ENCODE measurements at regions not wholly inside any gene's neighbourhood (a gene's known extent, or its start where the extent isn't known, plus 50 kb on each side); places are given as distances from the start of the nearest gene placed in this dataset.

GRCh38 chr4:104735174-104735573, 240.5 kb upstream of the CXXC4 start:
- no peak for DNase-seq (ENCODE audit: low read depth)
- H3K4me3 ChIP-seq (ENCODE audit: low read depth, low read length) = no peak overlapping the region
- TF ChIP-seq CTCF (IDR thresholded peaks at IDR 0.05; ENCODE audit: insufficient read depth, low read depth, low read length, missing control alignments) = no peak

- no peak for DNase-seq (ENCODE audit: low read depth)
- no peak for TF ChIP-seq CTCF (IDR thresholded peaks at IDR 0.05; ENCODE audit: insufficient read depth, low read depth, low read length, missing control alignments)
- H3K4me3 ChIP-seq (ENCODE audit: low read depth, low read length) = no peak overlapping the region
Measured at GRCh38 chr4:104740161-104740560, 245.5 kb upstream of the CXXC4 start.

GRCh38 chr4:104743215-104743653, 248.5 kb upstream of the CXXC4 start:
- peak; percentile 81 for DNase-seq (ENCODE audit: low read depth)
- no peak overlapping the region; the same call in 1 of the 2 replicates for H3K4me3 ChIP-seq (ENCODE audit: low read depth, low read length)
- no peak for TF ChIP-seq CTCF (IDR thresholded peaks at IDR 0.05; ENCODE audit: insufficient read depth, low read depth, low read length, missing control alignments)

GRCh38 chr4:104747635-104748034, 252.9 kb upstream of the CXXC4 start:
- no peak overlapping the region for H3K4me3 ChIP-seq (ENCODE audit: low read depth, low read length)
- no peak for DNase-seq (ENCODE audit: low read depth)
- TF ChIP-seq CTCF (IDR thresholded peaks at IDR 0.05; ENCODE audit: insufficient read depth, low read depth, low read length, missing control alignments) = no peak

GRCh38 chr4:104749062-104749461, 254.4 kb upstream of the CXXC4 start:
- DNase-seq (ENCODE audit: low read depth) = peak; percentile 21
- H3K4me3 ChIP-seq (ENCODE audit: low read depth, low read length) = no peak overlapping the region
- no peak for TF ChIP-seq CTCF (IDR thresholded peaks at IDR 0.05; ENCODE audit: insufficient read depth, low read depth, low read length, missing control alignments)

- no peak overlapping the region for H3K4me3 ChIP-seq (ENCODE audit: low read depth, low read length)
- no peak for DNase-seq (ENCODE audit: low read depth)
- no peak for TF ChIP-seq CTCF (IDR thresholded peaks at IDR 0.05; ENCODE audit: insufficient read depth, low read depth, low read length, missing control alignments)
Measured at GRCh38 chr4:104750008-104750407, 255.3 kb upstream of the CXXC4 start.

GRCh38 chr4:104751468-104751867, 256.8 kb upstream of the CXXC4 start:
- TF ChIP-seq CTCF (IDR thresholded peaks at IDR 0.05; ENCODE audit: insufficient read depth, low read depth, low read length, missing control alignments) = no peak
- no peak overlapping the region for H3K4me3 ChIP-seq (ENCODE audit: low read depth, low read length)
- no peak for DNase-seq (ENCODE audit: low read depth)

All from GM12865 (cell line).